Sigmoid colon (tissue), 6 donors: ENCODE measurements at regions not wholly inside any gene's neighbourhood (a gene's known extent, or its start where the extent isn't known, plus 50 kb on each side); places are given as distances from the start of the nearest gene placed in this dataset.

Experiments
- DNase-seq: peaks from one replicate; pipeline ENCODE4 v3.0.0-alpha.2; 2019
- H3K27ac ChIP-seq, 4 donors: fragments of 200-600 bp; sonication (generic); one replicate each; pipeline ENCODE4 v1.5.1; 2016 to 2019; ENCODE audit warnings: mild to moderate bottlenecking in 1 of 4
- H3K27me3 ChIP-seq, 3 donors: fragments of 200-600 bp; sonication (generic); one replicate each; pipeline ENCODE4 v1.5.1; 2019; ENCODE audit warnings: mild to moderate bottlenecking in 1 of 3
- H3K36me3 ChIP-seq, 4 donors: fragments of 200-600 bp; sonication (generic); one replicate each; pipeline ENCODE4 v1.5.1; 2016 to 2019
- H3K4me1 ChIP-seq, 4 donors: fragments of 200-600 bp; sonication (generic); one replicate each; pipeline ENCODE4 v1.5.1; 2017 to 2019
- H3K4me3 ChIP-seq, 4 donors: fragments of 200-600 bp; sonication (generic); one replicate each; pipeline ENCODE4 v1.5.1; 2017 to 2019; ENCODE audit warnings: mild to moderate bottlenecking in 2 of 4, moderate library complexity in 1 of 4
- H3K9me3 ChIP-seq, 4 donors: fragments of 200-600 bp in 3 of 4; sonication (generic) in 3 of 4; one replicate each; pipeline versions ENCODE4 v1.5.1 to v1.6.1; 2013 to 2019
- CTCF ChIP-seq, 4 experiments: fragments of 450-650 bp in 3 of 4; fragments of 200-600 bp in 1 of 4; IDR thresholded peaks; one replicate each; pipeline ENCODE4 v1.5.1; 2016 to 2019; ENCODE audit warnings: antibody characterized with exemption in 4 of 4, mild to moderate bottlenecking in 3 of 4, moderate library complexity in 2 of 4
- EP300 ChIP-seq, 4 donors: sonication (generic); formaldehyde crosslinking; IDR thresholded peaks; one replicate each; pipeline ENCODE4 v1.6.1; 2017; ENCODE audit warnings: antibody characterized with exemption in 4 of 4
- POLR2A ChIP-seq, 2 donors: fragments of 450-650 bp; IDR thresholded peaks; one replicate each; pipeline ENCODE4 v1.6.1; 2016; ENCODE audit warnings: antibody characterized with exemption in 2 of 2, mild to moderate bottlenecking in 2 of 2, moderate library complexity in 2 of 2
- POLR2AphosphoS5 ChIP-seq, 4 donors: sonication (generic); formaldehyde crosslinking; IDR thresholded peaks; one replicate each; pipeline ENCODE4 v1.6.1; 2017; ENCODE audit warnings: antibody characterized with exemption in 4 of 4
- WGBS, 2 donors: extraction: QIAGEN DNeasy Blood & Tissue Kit; methylation state at CpG; one replicate each; pipeline ENCODE4 v1.1.7; 2013; 5-methylcytosine and 5-hydroxymethylcytosine counted together
- intact Hi-C: fragments of 100-400 bp; cut with DNase I; formaldehyde crosslinking; loops from one replicate; pipeline ENCODE4 v1.15.1; 2023
- donor health status: healthy with polysubstance abuse.
- donor health status: healthy.

- TF ChIP-seq CTCF (IDR thresholded peaks at IDR 0.05), result no peak
- TF ChIP-seq EP300 (IDR thresholded peaks at IDR 0.05), result no peak
- no peak for TF ChIP-seq POLR2AphosphoS5 (IDR thresholded peaks at IDR 0.05)
- no peak for TF ChIP-seq POLR2A (IDR thresholded peaks at IDR 0.05)
- intact Hi-C loops, result no loop called here
Measured at GRCh38 chr4:35365186-35365585, 879.1 kb downstream of the ARAP2 start.

GRCh38 chr4:35399912-35400311, 844.4 kb downstream of the ARAP2 start:
- no peak for DNase-seq
- Histone ChIP-seq H3K4me1 (no peaks in the 10 kb centered on the region), H3K27me3 (no peaks in the 10 kb centered on the region), H3K36me3 (no peaks in the 10 kb centered on the region), H3K4me3 (no peak overlapping the region), H3K9me3 (no peaks in the 10 kb centered on the region), H3K27ac (no peak overlapping the region)
- intact Hi-C loops, result no loop called here
- 46 to 62% methylated on average over 2 of the region's 2 CpGs for WGBS, 2 donors
- TF ChIP-seq POLR2AphosphoS5 (IDR thresholded peaks at IDR 0.05) (no peak), CTCF (IDR thresholded peaks at IDR 0.05) (no peak), POLR2A (IDR thresholded peaks at IDR 0.05) (no peak), EP300 (IDR thresholded peaks at IDR 0.05) (no peak)

More at GRCh38 chr4:35365186-35365585, 879.1 kb downstream of the ARAP2 start:
- Histone ChIP-seq H3K27me3 (no peaks in the 10 kb centered on the region), H3K36me3 (no peaks in the 10 kb centered on the region), H3K27ac (no peak overlapping the region), H3K9me3 (peaks cover 0 to 5% (median under 1%) of the 10 kb centered on the region in 4 donors), H3K4me1 (no peaks in the 10 kb centered on the region), H3K4me3 (no peak overlapping the region)
- 76 to 81% methylated on average over 1 of the region's 1 CpG for WGBS, 2 donors
- DNase-seq, result no peak

DNA sequence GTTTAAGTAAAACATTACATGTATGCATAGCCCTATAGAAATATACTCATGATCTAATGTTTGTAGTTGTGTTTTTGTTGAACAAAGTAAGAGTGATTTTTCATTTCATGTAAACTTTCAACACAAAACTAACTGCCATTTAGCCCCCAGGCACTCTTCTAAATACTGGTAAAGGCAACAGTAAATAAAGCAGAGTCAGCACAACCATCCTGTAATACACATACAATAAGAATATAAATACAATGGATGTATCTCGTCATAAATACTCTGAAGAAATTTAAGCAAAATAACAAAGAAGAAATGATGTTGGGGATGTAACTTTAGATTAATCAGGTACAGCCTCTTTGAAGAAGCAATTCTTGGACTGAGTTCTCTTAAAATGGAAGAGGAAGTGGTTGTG, 821.2 kb downstream of the ARAP2 start:
- DNase-seq, result no peak
- H3K9me3 ChIP-seq, result no peaks in the 10 kb centered on the region
- no peaks in the 10 kb centered on the region for H3K36me3 ChIP-seq
- H3K4me3 ChIP-seq, result no peak overlapping the region
- no peak overlapping the region for H3K27ac ChIP-seq
- intact Hi-C loops, result no loop called here
- WGBS, 2 donors, result 82 to 89% methylated on average over 1 of the region's 1 CpG
- no peaks in the 10 kb centered on the region for H3K27me3 ChIP-seq
- H3K4me1 ChIP-seq, result peaks cover 0 to 2% (median 0%) of the 10 kb centered on the region in 4 donors
- TF ChIP-seq CTCF (IDR thresholded peaks at IDR 0.05), result no peak
- no peak for TF ChIP-seq POLR2A (IDR thresholded peaks at IDR 0.05)
- no peak for TF ChIP-seq POLR2AphosphoS5 (IDR thresholded peaks at IDR 0.05)
- no peak for TF ChIP-seq EP300 (IDR thresholded peaks at IDR 0.05)

- Histone ChIP-seq H3K27me3 (no peaks in the 10 kb centered on the region), H3K9me3 (no peaks in the 10 kb centered on the region), H3K36me3 (no peaks in the 10 kb centered on the region), H3K4me3 (no peak overlapping the region), H3K27ac (no peak overlapping the region), H3K4me1 (no peaks in the 10 kb centered on the region)
- TF ChIP-seq EP300 (IDR thresholded peaks at IDR 0.05) (no peak), POLR2AphosphoS5 (IDR thresholded peaks at IDR 0.05) (no peak), CTCF (IDR thresholded peaks at IDR 0.05) (no peak), POLR2A (IDR thresholded peaks at IDR 0.05) (no peak)
- intact Hi-C loops, result no loop called here
- DNase-seq, result no peak
Measured at GRCh38 chr4:35447474-35447873, 796.8 kb downstream of the ARAP2 start.

GRCh38 chr4:35459045-35459444, 785.3 kb downstream of the ARAP2 start:
- Histone ChIP-seq H3K27me3 (no peaks in the 10 kb centered on the region), H3K27ac (no peak overlapping the region), H3K4me3 (no peak overlapping the region), H3K9me3 (no peaks in the 10 kb centered on the region), H3K4me1 (no peaks in the 10 kb centered on the region), H3K36me3 (no peaks in the 10 kb centered on the region)
- intact Hi-C loops, result no loop called here
- TF ChIP-seq POLR2A (IDR thresholded peaks at IDR 0.05) (no peak), EP300 (IDR thresholded peaks at IDR 0.05) (no peak), POLR2AphosphoS5 (IDR thresholded peaks at IDR 0.05) (no peak), CTCF (IDR thresholded peaks at IDR 0.05) (no peak)
- DNase-seq, result no peak
